ENCODE measurements at regions not wholly inside any gene's neighbourhood (a gene's known extent, or its start where the extent isn't known, plus 50 kb on each side); places are given as distances from the start of the nearest gene placed in this dataset.

- no peak for TF ChIP-seq CTCF (IDR thresholded peaks at IDR 0.05; ENCODE audit: low read depth, low read length)
- no peak for TF ChIP-seq EZH2phosphoT487 (IDR thresholded peaks at IDR 0.05; ENCODE audit: low read depth)
Observed at GRCh38 chr2:162932416-162932815, 93.8 kb upstream of the KCNH7 start.

All from OCI-LY3 (cell line).